Heart right ventricle (tissue), 16 donors: ENCODE measurements at regions not wholly inside any gene's neighbourhood (a gene's known extent, or its start where the extent isn't known, plus 50 kb on each side); places are given as distances from the start of the nearest gene placed in this dataset.

Experiments
- ATAC-seq, 8 donors: fragments of 200-7000 bp; cut with Tn5 transposase; one replicate each; pipeline ENCODE4 v1.9.1; 2020; ENCODE audit warnings: mild to moderate bottlenecking in 8 of 8, moderate library complexity in 8 of 8, moderate number of reproducible peaks in 1 of 8
- DNase-seq, 2 donors: peaks; one replicate each; pipeline ENCODE4 v3.0.0-alpha.2; 2020
- H3K27ac ChIP-seq, 10 donors: fragments of 200-600 bp; sonication (generic) in 2 of 10; one replicate each; pipeline versions ENCODE4 v1.5.0 to v1.8.0; 2020 to 2022; ENCODE audit warnings: mild to moderate bottlenecking in 3 of 10
- H3K27me3 ChIP-seq, 7 donors: fragments of 200-600 bp; one replicate each; pipeline ENCODE4 v1.8.0; 2021 to 2022; ENCODE audit warnings: mild to moderate bottlenecking in 2 of 7
- H3K36me3 ChIP-seq, 9 donors: fragments of 200-600 bp; sonication (generic) in 1 of 9; one replicate each; pipeline versions ENCODE4 v1.5.0 to v1.8.0; 2020 to 2022; ENCODE audit warnings: mild to moderate bottlenecking in 2 of 9
- H3K4me1 ChIP-seq, 9 donors: fragments of 200-600 bp; sonication (generic) in 1 of 9; one replicate each; pipeline versions ENCODE4 v1.5.0 to v1.8.0; 2020 to 2022; ENCODE audit warnings: mild to moderate bottlenecking in 4 of 9
- H3K4me3 ChIP-seq, 10 donors: fragments of 200-600 bp; sonication (generic) in 2 of 10; one replicate each; pipeline versions ENCODE4 v1.5.0 to v1.8.0; 2020 to 2022; ENCODE audit warnings: mild to moderate bottlenecking in 7 of 10, moderate library complexity in 2 of 10
- H3K9me3 ChIP-seq, 11 donors: fragments of 200-600 bp in 10 of 11; sonication (generic) in 2 of 11; one replicate each; pipeline versions ENCODE4 v1.5.0 to v1.8.0; 2013 to 2022; ENCODE audit warnings: mild to moderate bottlenecking in 2 of 11, control low read depth in 1 of 11, moderate library complexity in 1 of 11
- CTCF ChIP-seq, 9 donors: fragments of 200-600 bp; sonication (generic) in 2 of 9; IDR thresholded peaks; one replicate each; pipeline versions ENCODE4 v1.5.0 to v1.8.0; 2021 to 2022; ENCODE audit warnings: antibody characterized with exemption in 9 of 9, mild to moderate bottlenecking in 5 of 9, moderate library complexity in 1 of 9
- WGBS, 2 donors: extraction: QIAGEN DNeasy Blood & Tissue Kit; methylation state at CpG; one replicate each; pipeline ENCODE4 v1.1.7; 2013; ENCODE audit warnings: inconsistent platforms in 1 of 2; 5-methylcytosine and 5-hydroxymethylcytosine counted together
- intact Hi-C, 10 donors: fragments of 100-400 bp; cut with DNase I; formaldehyde crosslinking; loops; one replicate each; pipeline versions ENCODE4 v1.11.1 to v1.14.2; 2022
- donor health status: Arrhythmogenic right ventricular cardiomyopathy.
- donor health status: ischemic (EF 13 %, LVEDD 7.1; RV severe dilation, severe dysfunction).
- donor health status: healthy with polysubstance abuse.
- donor health status: DM: no; HTN: yes; CAD: no.
- donor health status: DM: no; HTN: no; CAD: no.
- donor health status: ischemic (EF 25% LVEDD 6.9; RV normal size, moderate dysfunction).
- donor health status: ischemic (EF 25% LVEDD 5.7; RV mildly dilated, moderate dysfunction).
- donor health status: healthy.
- donor health status: DM: yes; HTN: yes; CAD: no.
- donor health status: Ischemic cardiomyopathy.
- donor health status: ischemic (EF 35%, LVEDD 5.7; RV mildly dilated, moderate dysfunction).
- donor health status: nonischemic (EF 11% LVEDD 7.7; RV severe dilation, severe dysfunction).
- donor health status: DM: yes; HTN: yes; CAD: no.
- donor health status: PGD.
- donor health status: ischemic (EF 29% LVEDD 5.4; RV normal size, mild dysfunction).
- donor health status: nonischemic (EF 23%, LVEDD 6.1; RV moderate dilation, normal function).

- DNase-seq (no peak), ATAC-seq (no peak)
- no peak for TF ChIP-seq CTCF (IDR thresholded peaks at IDR 0.05)
- no peaks in the 10 kb centered on the region for H3K4me1 ChIP-seq
- 42 to 69% methylated on average over 1 of the region's 1 CpG for WGBS, 2 donors
- no peak overlapping the region for H3K4me3 ChIP-seq
- intact Hi-C loops, result no loop called here
- H3K9me3 ChIP-seq, result peaks cover 0 to 19% (median 4%) of the 10 kb centered on the region in 11 donors
- H3K27ac ChIP-seq, result no peak overlapping the region
- H3K27me3 ChIP-seq, result no peaks in the 10 kb centered on the region
- H3K36me3 ChIP-seq, result no peaks in the 10 kb centered on the region
These were observed 253.4 kb downstream of the ASXL3 start for GRCh38 chr18:33831424-33831823.

GRCh38 chr18:33830213-33830612 lies 252.2 kb downstream of the ASXL3 start:
- intact Hi-C loops, result no loop called here
- TF ChIP-seq CTCF (IDR thresholded peaks at IDR 0.05), result no peak
- ATAC-seq, result no peak
- no peaks in the 10 kb centered on the region for H3K4me1 ChIP-seq
- DNase-seq, result no peak
- H3K27me3 ChIP-seq, result no peaks in the 10 kb centered on the region
- H3K9me3 ChIP-seq, result peaks cover 0 to 19% (median 4%) of the 10 kb centered on the region in 11 donors
- H3K36me3 ChIP-seq, result no peaks in the 10 kb centered on the region
- H3K4me3 ChIP-seq, result no peak overlapping the region
- 91 to 100% methylated on average over 1 of the region's 1 CpG for WGBS, 2 donors
- H3K27ac ChIP-seq, result no peak overlapping the region

- Histone ChIP-seq H3K36me3 (no peaks in the 10 kb centered on the region), H3K4me3 (no peak overlapping the region), H3K9me3 (peaks cover 0 to 19% (median 4%) of the 10 kb centered on the region in 11 donors), H3K27me3 (no peaks in the 10 kb centered on the region), H3K27ac (no peak overlapping the region), H3K4me1 (no peaks in the 10 kb centered on the region)
- 72 to 79% methylated on average over 2 of the region's 2 CpGs for whole genome bisulfite sequencing, 2 donors
- no peak for TF ChIP-seq CTCF (IDR thresholded peaks at IDR 0.05)
- no peak for ATAC-seq
- intact Hi-C loops, result no loop called here
- no peak for DNase-seq
These were observed 250.9 kb downstream of the ASXL3 start for GRCh38 chr18:33828949-33829348.

- no peak overlapping the region for H3K27ac ChIP-seq
- H3K4me1 ChIP-seq, result no peaks in the 10 kb centered on the region
- DNase-seq (no peak), ATAC-seq (no peak)
- peaks cover 0 to 6% (median 0%) of the 10 kb centered on the region in 11 donors for H3K9me3 ChIP-seq
- 79 to 85% methylated on average over 4 of the region's 4 CpGs for WGBS, 2 donors
- intact Hi-C loops, result no loop called here
- no peaks in the 10 kb centered on the region for H3K27me3 ChIP-seq
- H3K36me3 ChIP-seq, result no peaks in the 10 kb centered on the region
- no peak for TF ChIP-seq CTCF (IDR thresholded peaks at IDR 0.05)
- H3K4me3 ChIP-seq, result no peak overlapping the region
These were observed 248.1 kb downstream of the ASXL3 start for GRCh38 chr18:33826151-33826550.
